A673 (cell line): ENCODE measurements at regions not wholly inside any gene's neighbourhood (a gene's known extent, or its start where the extent isn't known, plus 50 kb on each side); places are given as distances from the start of the nearest gene placed in this dataset.

Source experiments
- BruUV-seq: library from RNA; stranded (reverse); fragments of 400-500 nt; replicated peaks from 2 replicates; lab custom pipeline; 2021; lab: Mats Ljungman, UMichigan
- CTCF ChIA-PET: fragments of 300-600 bp; sonication (Branson Sonifier 250); formaldehyde crosslinking; loops from one replicate; lab custom pipeline; 2022; ENCODE audit warnings: antibody characterized with exemption; lab: Charles Lee
- POLR2A ChIA-PET: fragments of 300-600 bp; sonication (Branson Sonifier 250); formaldehyde crosslinking; loops from one replicate; lab custom pipeline; 2022; ENCODE audit warnings: antibody characterized with exemption; ENCODE audit not compliant: low non-redundant PET; lab: Charles Lee
- DNase-seq: peaks from one replicate; pipeline ENCODE4 v3.0.0-alpha.2; 2015; ENCODE audit warnings: low spot score
- H3K27ac ChIP-seq: fragments of 200-600 bp; sonication (generic); 2 replicates; pipeline ENCODE4 v1.5.1; 2016; ENCODE audit warnings: mixed run types, low read depth, mild to moderate bottlenecking, mixed read lengths, antibody characterized with exemption, low read length; ENCODE audit not compliant: poor library complexity, severe bottlenecking
- H3K27me3 ChIP-seq: fragments of 200-600 bp; sonication (generic); replicated peaks from 2 replicates; pipeline ENCODE4 v1.6.1; 2017; ENCODE audit warnings: mixed run types, low read depth, mild to moderate bottlenecking, mixed read lengths, antibody characterized with exemption, low read length; ENCODE audit not compliant: insufficient read depth, poor library complexity
- H3K36me3 ChIP-seq: fragments of 200-600 bp; sonication (generic); 2 replicates; pipeline ENCODE4 v1.6.1; 2016; ENCODE audit warnings: mixed run types, mild to moderate bottlenecking, mixed read lengths, antibody characterized with exemption, low read length; ENCODE audit not compliant: insufficient read depth, poor library complexity, severe bottlenecking
- H3K4me1 ChIP-seq: fragments of 200-600 bp; sonication (generic); 2 replicates; pipeline ENCODE4 v1.6.1; 2017; ENCODE audit warnings: mixed run types, mild to moderate bottlenecking, mixed read lengths, antibody characterized with exemption, low read length; ENCODE audit not compliant: insufficient read depth, poor library complexity, severe bottlenecking
- H3K4me3 ChIP-seq: fragments of 200-600 bp; sonication (generic); 2 replicates; pipeline ENCODE4 v1.5.1; 2016; ENCODE audit warnings: low read depth, mixed run types, mild to moderate bottlenecking, mixed read lengths, low read length; ENCODE audit not compliant: poor library complexity, severe bottlenecking
- H3K9me3 ChIP-seq: fragments of 200-600 bp; sonication (generic); 2 replicates; pipeline ENCODE4 v1.6.1; 2016; ENCODE audit warnings: mixed run types, low read depth, mild to moderate bottlenecking, mixed read lengths, antibody characterized with exemption, low read length; ENCODE audit not compliant: poor library complexity, severe bottlenecking
- CTCF ChIP-seq: fragments of 300-800, 200-600 bp; sonication (generic); conservative IDR thresholded peaks from 2 replicates; pipeline ENCODE4 v1.5.1; 2017; ENCODE audit warnings: low read depth, mild to moderate bottlenecking, antibody characterized with exemption, low read length, moderate library complexity, mixed read lengths
- EZH2 ChIP-seq: fragments of 200-600 bp; sonication (generic); IDR thresholded peaks from 2 replicates; pipeline ENCODE4 v1.6.1; 2017; ENCODE audit warnings: borderline replicate concordance, low read depth, mild to moderate bottlenecking, mixed read lengths, antibody characterized with exemption, low read length; ENCODE audit not compliant: poor library complexity, severe bottlenecking
- intact Hi-C: fragments of 100-400 bp; cut with micrococcal nuclease; formaldehyde crosslinking; loops from one replicate; pipeline ENCODE4 v1.10.0; 2022; ENCODE audit not compliant: unreplicated experiment

- Histone ChIP-seq H3K27ac (no peak overlapping the region), H3K9me3 (no peaks in the 10 kb centered on the region), H3K4me1 (peaks cover 14% of the 10 kb centered on the region), H3K4me3 (peak overlapping the region; percentile 23), H3K36me3 (no peaks in the 10 kb centered on the region), H3K27me3 (peaks cover 9% of the 10 kb centered on the region)
- DNase-seq = peak; percentile 59
- no TSS peak for BruUV-seq
- CTCF ChIA-PET = no interaction called here
- POLR2A ChIA-PET = interaction anchor here (0.8 kb wide), 1 partner anchor 21 kb away, joined by 4 read pairs; no protein-coding TSS in a partner anchor
- intact Hi-C loops = no loop called here
- TF ChIP-seq CTCF (no peak), EZH2 (no peak)
These were observed 67.8 kb upstream of the EGLN3 start for GRCh38 chr14:34018564-34019244.

GRCh38 chr14:34018125-34018524 is 67.3 kb upstream of the EGLN3 start:
- TF ChIP-seq EZH2 = no peak
- no peak for TF ChIP-seq CTCF
- Histone ChIP-seq H3K27ac (no peak overlapping the region), H3K9me3 (no peaks in the 10 kb centered on the region), H3K36me3 (no peaks in the 10 kb centered on the region), H3K4me3 (peak overlapping the region; percentile 23), H3K27me3 (peaks cover 9% of the 10 kb centered on the region), H3K4me1 (peaks cover 14% of the 10 kb centered on the region)
- ChIA-PET POLR2A (interaction anchor here (0.8 kb wide), 1 partner anchor 20 kb away, joined by 4 read pairs; no protein-coding TSS in a partner anchor), CTCF (no interaction called here)
- intact Hi-C loops = no loop called here
- peak; percentile 8 for DNase-seq
- no TSS peak for BruUV-seq

- TF ChIP-seq EZH2 = no peak
- H3K36me3 ChIP-seq = no peaks in the 10 kb centered on the region
- H3K27me3 ChIP-seq = peaks cover 9% of the 10 kb centered on the region
- H3K4me1 ChIP-seq = peaks cover 14% of the 10 kb centered on the region
- CTCF ChIA-PET = no interaction called here
- no peak overlapping the region for H3K27ac ChIP-seq
- DNase-seq = no peak
- POLR2A ChIA-PET = no interaction called here
- intact Hi-C loops = no loop called here
- no peaks in the 10 kb centered on the region for H3K9me3 ChIP-seq
- no peak overlapping the region for H3K4me3 ChIP-seq
- no TSS peak for BruUV-seq
These were observed 64.5 kb upstream of the EGLN3 start for GRCh38 chr14:34015383-34015782.
